ENCODE measurements at regions not wholly inside any gene's neighbourhood (a gene's known extent, or its start where the extent isn't known, plus 50 kb on each side); places are given as distances from the start of the nearest gene placed in this dataset.

DNA sequence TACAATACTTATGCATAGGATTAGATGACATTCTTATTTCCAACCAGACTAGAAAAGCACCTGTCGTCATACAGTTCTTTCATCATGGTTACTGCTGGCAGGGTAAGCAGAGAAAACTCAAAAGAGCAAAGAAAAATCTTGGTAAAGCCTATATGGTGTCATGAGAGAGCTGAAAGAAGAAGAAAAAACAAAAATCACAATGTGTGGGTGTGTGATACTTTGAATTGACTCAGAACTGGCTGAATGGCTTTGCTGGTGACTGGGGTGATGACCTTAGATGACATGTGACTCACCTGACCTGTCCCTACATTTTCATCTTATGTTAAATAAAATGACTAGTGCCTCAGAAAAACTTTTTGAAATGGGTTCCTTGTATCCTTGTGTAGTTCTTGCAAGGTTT lies 278.1 kb upstream of the LMO3 start:
- no peak overlapping the region for H3K4me3 ChIP-seq
- H3K36me3 ChIP-seq: no peaks in the 10 kb centered on the region
- DNase-seq: no peak
- no peak for TF ChIP-seq CTCF (IDR thresholded peaks at IDR 0.05; ENCODE audit: borderline replicate concordance)
- peaks cover 13% of the 10 kb centered on the region for H3K9me3 ChIP-seq (replicated peaks)
- no peak overlapping the region for H3K27ac ChIP-seq (replicated peaks)
- H3K27me3 ChIP-seq (ENCODE audit: low read depth): no peaks in the 10 kb centered on the region
- intact Hi-C loops (cut with micrococcal nuclease): no loop called here
- no peaks in the 10 kb centered on the region for H3K4me1 ChIP-seq

GRCh38 chr12:16881986-16882570 lies 276.1 kb upstream of the LMO3 start:
- intact Hi-C loops (cut with micrococcal nuclease): no loop called here
- no peak overlapping the region for H3K4me3 ChIP-seq
- DNase-seq: no peak

DNA sequence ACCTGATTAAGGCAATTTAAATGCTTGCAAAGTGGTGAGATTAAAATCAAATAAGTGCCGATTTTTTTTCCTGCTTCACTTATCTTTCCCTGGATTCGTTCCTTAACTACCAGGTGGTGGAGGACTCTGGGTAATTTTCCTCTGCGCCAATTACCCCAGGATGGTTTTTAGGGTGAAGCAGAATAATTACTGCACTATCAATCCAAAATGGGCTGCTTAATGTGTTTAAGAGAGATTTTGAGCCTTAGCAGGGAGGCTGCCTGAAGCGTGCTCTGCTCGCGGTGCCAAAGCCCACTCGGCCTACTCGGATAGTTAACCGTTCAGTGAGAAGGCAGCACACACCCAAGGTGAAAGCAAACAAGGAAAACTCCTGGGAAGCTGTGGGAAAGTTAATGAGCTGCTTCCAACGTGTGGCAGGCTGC lies 274.9 kb upstream of the LMO3 start:
- H3K36me3 ChIP-seq: no peaks in the 10 kb centered on the region
- H3K4me1 ChIP-seq: no peaks in the 10 kb centered on the region
- DNase-seq: no peak
- no peak overlapping the region for H3K4me3 ChIP-seq
- H3K9me3 ChIP-seq (replicated peaks): no peaks in the 10 kb centered on the region
- H3K27ac ChIP-seq (replicated peaks): no peak overlapping the region
- H3K27me3 ChIP-seq (ENCODE audit: low read depth): no peaks in the 10 kb centered on the region
- TF ChIP-seq CTCF (IDR thresholded peaks at IDR 0.05; ENCODE audit: borderline replicate concordance): no peak
- intact Hi-C loops (cut with micrococcal nuclease): no loop called here

More at GRCh38 chr12:16881986-16882570, 276.1 kb upstream of the LMO3 start:
- Histone ChIP-seq H3K36me3 (no peaks in the 10 kb centered on the region), H3K27ac (replicated peaks) (no peak overlapping the region), H3K9me3 (replicated peaks) (no peaks in the 10 kb centered on the region), H3K4me1 (no peaks in the 10 kb centered on the region), H3K27me3 (ENCODE audit: low read depth) (no peaks in the 10 kb centered on the region)
- no peak for TF ChIP-seq CTCF (IDR thresholded peaks at IDR 0.05; ENCODE audit: borderline replicate concordance)

DNA sequence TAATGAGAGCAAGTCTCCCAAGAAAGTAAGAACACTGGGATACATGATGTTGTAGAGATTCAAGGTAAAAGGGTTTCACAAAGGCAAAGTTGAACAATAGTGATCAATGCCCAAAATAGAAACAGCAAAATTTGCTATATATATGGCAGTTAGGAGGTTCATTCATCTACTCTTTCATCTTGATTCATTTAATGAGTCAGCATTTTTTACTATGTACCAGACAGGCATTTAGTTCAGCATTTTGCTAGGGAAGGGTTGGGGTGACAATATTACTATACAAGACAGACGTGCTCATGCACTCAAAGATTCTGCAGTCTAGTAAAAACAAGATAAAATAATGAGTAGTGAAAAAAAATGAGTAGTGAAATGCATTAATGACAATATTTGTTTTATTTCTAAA lies 264.9 kb upstream of the LMO3 start:
- no peak for TF ChIP-seq CTCF (IDR thresholded peaks at IDR 0.05; ENCODE audit: borderline replicate concordance)
- intact Hi-C loops (cut with micrococcal nuclease): no loop called here

GRCh38 chr12:16863742-16864141 lies 257.8 kb upstream of the LMO3 start:
- TF ChIP-seq CTCF (IDR thresholded peaks at IDR 0.05; ENCODE audit: borderline replicate concordance): no peak
- intact Hi-C loops (cut with micrococcal nuclease): no loop called here

More for the DNA sequence above, 264.9 kb upstream of the LMO3 start:
- Histone ChIP-seq H3K4me3 (no peak overlapping the region), H3K9me3 (replicated peaks) (peaks cover 21% of the 10 kb centered on the region), H3K36me3 (no peaks in the 10 kb centered on the region), H3K27ac (replicated peaks) (no peak overlapping the region), H3K27me3 (ENCODE audit: low read depth) (no peaks in the 10 kb centered on the region), H3K4me1 (no peaks in the 10 kb centered on the region)
- no peak for DNase-seq

More at GRCh38 chr12:16863742-16864141, 257.8 kb upstream of the LMO3 start:
- no peaks in the 10 kb centered on the region for H3K4me1 ChIP-seq
- no peaks in the 10 kb centered on the region for H3K9me3 ChIP-seq (replicated peaks)
- H3K4me3 ChIP-seq: no peak overlapping the region
- no peak overlapping the region for H3K27ac ChIP-seq (replicated peaks)
- H3K27me3 ChIP-seq (ENCODE audit: low read depth): no peaks in the 10 kb centered on the region
- no peak for DNase-seq
- H3K36me3 ChIP-seq: no peaks in the 10 kb centered on the region
